ENCODE measurements at regions not wholly inside any gene's neighbourhood (a gene's known extent, or its start where the extent isn't known, plus 50 kb on each side); places are given as distances from the start of the nearest gene placed in this dataset.

DNA sequence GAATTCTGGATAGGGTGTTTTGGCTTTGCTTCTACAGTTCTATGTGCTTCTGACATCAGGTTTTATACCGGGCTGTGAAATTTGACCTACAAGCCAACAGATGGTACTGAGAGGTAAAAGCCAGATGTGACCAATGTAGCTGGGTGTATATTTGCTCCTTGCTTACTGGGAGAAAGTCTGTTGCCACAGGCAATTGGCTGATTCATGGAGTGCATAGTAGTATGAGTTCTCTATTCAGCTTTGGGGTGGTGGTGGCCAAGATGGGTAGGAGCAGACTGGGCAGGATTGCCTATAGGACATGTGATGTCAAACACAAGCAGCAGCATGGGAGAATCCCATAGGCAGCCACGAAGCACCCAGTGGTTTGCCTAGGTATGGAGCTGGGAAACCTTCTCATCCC is 1827.0 kb downstream of the C4orf33 start:
- no peak overlapping the region for H3K4me3 ChIP-seq (ENCODE audit: low read depth, low read length)
- intact Hi-C loops (cut with micrococcal nuclease; ENCODE audit: unreplicated experiment) = no loop called here
- no peaks in the 10 kb centered on the region for H3K4me1 ChIP-seq
- H3K27me3 ChIP-seq (replicated peaks; ENCODE audit: control insufficient read depth, insufficient read depth, low read length) = no peaks in the 10 kb centered on the region
- no peaks in the 10 kb centered on the region for H3K36me3 ChIP-seq (ENCODE audit: control insufficient read depth, insufficient read depth, low read length)
- BruUV-seq (replicated peaks) = no TSS peak
- no peaks in the 10 kb centered on the region for H3K4me1 Mint-ChIP-seq (ENCODE audit: low read depth, unreplicated experiment)
- no peaks in the 10 kb centered on the region for H3K36me3 Mint-ChIP-seq (ENCODE audit: insufficient read depth, unreplicated experiment)
- no peaks in the 10 kb centered on the region for H3K9me3 ChIP-seq
- peaks cover 16% of the 10 kb centered on the region for H3K9me3 Mint-ChIP-seq (ENCODE audit: unreplicated experiment)
- H3K27me3 Mint-ChIP-seq (ENCODE audit: insufficient read depth, unreplicated experiment) = no peaks in the 10 kb centered on the region
- TF ChIP-seq CTCF (IDR thresholded peaks at IDR 0.05; ENCODE audit: insufficient read depth in 1 of 2, low read depth in 1 of 2, low read length in 1 of 2, severe bottlenecking in 1 of 2, unreplicated experiment in 1 of 2) = no peak
- DNase-seq = no peak
- H3K27ac Mint-ChIP-seq (ENCODE audit: unreplicated experiment) = no peak overlapping the region
- POLR2A ChIA-PET = no interaction called here
- H3K4me3 Mint-ChIP-seq (ENCODE audit: unreplicated experiment) = no peak overlapping the region
- CTCF ChIA-PET = no interaction called here

DNA sequence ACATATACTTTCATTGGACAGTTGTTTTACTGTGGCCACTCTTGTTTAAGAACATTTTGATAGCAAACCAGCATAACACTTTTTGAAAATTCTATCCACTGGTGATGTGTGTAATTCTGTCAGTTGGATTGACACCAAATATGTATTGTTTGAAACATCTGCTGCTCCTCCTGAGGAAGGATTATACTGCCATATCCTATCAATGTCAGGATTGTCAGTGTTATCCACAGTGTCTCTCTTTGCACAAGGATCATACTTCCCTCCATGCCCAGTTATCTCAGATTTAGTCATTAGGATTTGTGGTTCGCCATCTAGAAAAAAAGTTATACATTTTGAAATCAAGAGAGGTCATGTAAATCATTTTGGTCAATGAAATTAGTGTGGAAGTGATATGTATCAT is 1859.6 kb downstream of the C4orf33 start:
- intact Hi-C loops (cut with micrococcal nuclease; ENCODE audit: unreplicated experiment) = no loop called here
- no peaks in the 10 kb centered on the region for H3K27me3 ChIP-seq (replicated peaks; ENCODE audit: control insufficient read depth, insufficient read depth, low read length)
- no peak overlapping the region for H3K4me3 ChIP-seq (ENCODE audit: low read depth, low read length)
- no peaks in the 10 kb centered on the region for H3K4me1 ChIP-seq
- no peaks in the 10 kb centered on the region for H3K36me3 ChIP-seq (ENCODE audit: control insufficient read depth, insufficient read depth, low read length)
- no peak overlapping the region for H3K4me3 Mint-ChIP-seq (ENCODE audit: unreplicated experiment)
- H3K9me3 ChIP-seq = no peaks in the 10 kb centered on the region; the same call in 1 of the 2 replicates
- H3K27me3 Mint-ChIP-seq (ENCODE audit: insufficient read depth, unreplicated experiment) = no peaks in the 10 kb centered on the region
- H3K27ac Mint-ChIP-seq (ENCODE audit: unreplicated experiment) = no peak overlapping the region
- H3K36me3 Mint-ChIP-seq (ENCODE audit: insufficient read depth, unreplicated experiment) = no peaks in the 10 kb centered on the region
- no TSS peak for BruUV-seq (replicated peaks)
- H3K9me3 Mint-ChIP-seq (ENCODE audit: unreplicated experiment) = no peaks in the 10 kb centered on the region
- H3K4me1 Mint-ChIP-seq (ENCODE audit: low read depth, unreplicated experiment) = no peaks in the 10 kb centered on the region
- ChIA-PET CTCF (no interaction called here), POLR2A (no interaction called here)
- no peak for DNase-seq
- TF ChIP-seq CTCF (IDR thresholded peaks at IDR 0.05; ENCODE audit: insufficient read depth in 1 of 2, low read depth in 1 of 2, low read length in 1 of 2, severe bottlenecking in 1 of 2, unreplicated experiment in 1 of 2) = no peak

DNA sequence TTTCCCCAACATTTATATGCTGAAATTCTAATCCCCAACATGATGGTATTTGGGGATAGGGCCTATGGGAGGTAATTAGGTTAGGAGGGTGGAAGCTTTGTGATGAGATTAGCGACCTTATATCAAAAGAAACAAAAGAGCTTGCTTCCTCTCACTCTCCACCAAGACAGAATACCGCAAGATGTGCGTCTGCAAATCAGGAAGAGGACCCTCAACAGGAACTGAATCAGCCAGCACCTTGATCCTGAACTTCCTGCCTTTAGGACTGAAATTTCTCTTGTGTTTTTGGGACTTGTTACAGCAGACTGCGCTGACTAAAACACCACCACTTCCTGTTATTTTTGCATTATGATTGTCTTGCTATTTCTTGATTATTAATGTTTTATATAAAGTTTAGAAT is 1889.4 kb downstream of the C4orf33 start:
- no peak for DNase-seq
- H3K4me1 ChIP-seq = no peaks in the 10 kb centered on the region
- no peaks in the 10 kb centered on the region for H3K27me3 ChIP-seq (replicated peaks; ENCODE audit: control insufficient read depth, insufficient read depth, low read length)
- no peak overlapping the region for H3K4me3 ChIP-seq (ENCODE audit: low read depth, low read length)
- no peaks in the 10 kb centered on the region for H3K27me3 Mint-ChIP-seq (ENCODE audit: insufficient read depth, unreplicated experiment)
- no peak overlapping the region for H3K27ac Mint-ChIP-seq (ENCODE audit: unreplicated experiment)
- no TSS peak for BruUV-seq (replicated peaks)
- TF ChIP-seq CTCF (IDR thresholded peaks at IDR 0.05; ENCODE audit: insufficient read depth in 1 of 2, low read depth in 1 of 2, low read length in 1 of 2, severe bottlenecking in 1 of 2, unreplicated experiment in 1 of 2) = no peak
- no peak overlapping the region for H3K4me3 Mint-ChIP-seq (ENCODE audit: unreplicated experiment)
- no peaks in the 10 kb centered on the region for H3K36me3 Mint-ChIP-seq (ENCODE audit: insufficient read depth, unreplicated experiment)
- CTCF ChIA-PET = no interaction called here
- H3K9me3 ChIP-seq = no peaks in the 10 kb centered on the region
- H3K4me1 Mint-ChIP-seq (ENCODE audit: low read depth, unreplicated experiment) = no peaks in the 10 kb centered on the region
- no peaks in the 10 kb centered on the region for H3K36me3 ChIP-seq (ENCODE audit: control insufficient read depth, insufficient read depth, low read length)
- no peaks in the 10 kb centered on the region for H3K9me3 Mint-ChIP-seq (ENCODE audit: unreplicated experiment)
- intact Hi-C loops (cut with micrococcal nuclease; ENCODE audit: unreplicated experiment) = no loop called here
- POLR2A ChIA-PET = no interaction called here

All from Caco-2 (cell line).